Posterior cingulate gyrus (tissue), 11 donors: ENCODE measurements at regions not wholly inside any gene's neighbourhood (a gene's known extent, or its start where the extent isn't known, plus 50 kb on each side); places are given as distances from the start of the nearest gene placed in this dataset.
"Not testable (repeated sequence)": the region's sequence is repeated elsewhere in the genome, so short reads cannot be mapped to it uniquely, and the experiment has no call there.

Experiments
- DNase-seq, 10 donors: peaks; one replicate each; pipeline versions ENCODE4 v3.0.0 to v3.0.0-alpha.2; 2020 to 2021; ENCODE audit warnings: mixed read lengths in 3 of 10
- intact Hi-C: fragments of 100-400 bp; cut with DNase I; formaldehyde crosslinking; loops from one replicate; pipeline ENCODE4 v1.15.1; 2023

- intact Hi-C loops, result no loop called here
- no peak for DNase-seq
Measured at GRCh38 chr6:56841751-56842150, 113.2 kb upstream of the BEND6 start.

GRCh38 chr6:56841381-56841749 lies 113.5 kb upstream of the BEND6 start:
- intact Hi-C loops, result no loop called here
- no peak for DNase-seq

- intact Hi-C loops, result no loop called here
- no peak for DNase-seq
Measured at GRCh38 chr6:56840467-56841380, 114.2 kb upstream of the BEND6 start.

- no peak for DNase-seq
- intact Hi-C loops, result no loop called here
Measured at GRCh38 chr6:56839533-56840183, 115.2 kb upstream of the BEND6 start.

GRCh38 chr6:56838965-56839364 lies 115.9 kb upstream of the BEND6 start:
- no peak for DNase-seq
- intact Hi-C loops, result no loop called here

- intact Hi-C loops, result no loop called here
- DNase-seq, result no peak
Measured at GRCh38 chr6:56838016-56838555, 116.8 kb upstream of the BEND6 start.

GRCh38 chr6:56837322-56837894 lies 117.5 kb upstream of the BEND6 start:
- intact Hi-C loops, result no loop called here
- no peak for DNase-seq

- DNase-seq, result no peak
- intact Hi-C loops, result no loop called here
Measured at GRCh38 chr6:56835612-56836011, 119.3 kb upstream of the BEND6 start.

GRCh38 chr6:56833873-56834272 lies 121.0 kb upstream of the BEND6 start:
- no peak for DNase-seq
- intact Hi-C loops, result no loop called here

- no peak for DNase-seq
- intact Hi-C loops, result no loop called here
Measured at GRCh38 chr6:56833127-56833791, 121.6 kb upstream of the BEND6 start.

- DNase-seq, result no peak
- intact Hi-C loops, result no loop called here
Measured at GRCh38 chr6:56832225-56832624, 122.7 kb upstream of the BEND6 start.

GRCh38 chr6:56831334-56831733 lies 123.6 kb upstream of the BEND6 start:
- DNase-seq, result no peak
- intact Hi-C loops, result no loop called here

GRCh38 chr6:56827908-56828649 lies 126.8 kb upstream of the BEND6 start:
- intact Hi-C loops, result no loop called here
- no peak for DNase-seq

- intact Hi-C loops, result not testable (repeated sequence)
- peak in 1 of 10 donors; percentile 70 for DNase-seq
Measured at GRCh38 chr6:56824431-56824830, 130.5 kb upstream of the BEND6 start.

- intact Hi-C loops, result no loop called here
- no peak for DNase-seq
Measured at GRCh38 chr6:56821005-56821432, 133.9 kb upstream of the BEND6 start.

GRCh38 chr6:56820060-56820459 lies 134.8 kb upstream of the BEND6 start:
- DNase-seq, result no peak
- intact Hi-C loops, result no loop called here

GRCh38 chr6:56819604-56820003 lies 135.3 kb upstream of the BEND6 start:
- DNase-seq, result no peak
- intact Hi-C loops, result no loop called here

- DNase-seq, result no peak
- intact Hi-C loops, result no loop called here
Measured at GRCh38 chr6:56816370-56816769, 138.5 kb upstream of the BEND6 start.

GRCh38 chr6:56815436-56815835 lies 139.5 kb upstream of the BEND6 start:
- intact Hi-C loops, result no loop called here

GRCh38 chr6:56814802-56815201 lies 140.1 kb upstream of the BEND6 start:
- DNase-seq, result no peak
- intact Hi-C loops, result no loop called here

More at GRCh38 chr6:56815436-56815835, 139.5 kb upstream of the BEND6 start:
- no peak for DNase-seq
